ENCODE measurements at regions not wholly inside any gene's neighbourhood (a gene's known extent, or its start where the extent isn't known, plus 50 kb on each side); places are given as distances from the start of the nearest gene placed in this dataset.
A peak's percentile ranks its signal among the peaks of the same experiment; 100 is the strongest.

DNA sequence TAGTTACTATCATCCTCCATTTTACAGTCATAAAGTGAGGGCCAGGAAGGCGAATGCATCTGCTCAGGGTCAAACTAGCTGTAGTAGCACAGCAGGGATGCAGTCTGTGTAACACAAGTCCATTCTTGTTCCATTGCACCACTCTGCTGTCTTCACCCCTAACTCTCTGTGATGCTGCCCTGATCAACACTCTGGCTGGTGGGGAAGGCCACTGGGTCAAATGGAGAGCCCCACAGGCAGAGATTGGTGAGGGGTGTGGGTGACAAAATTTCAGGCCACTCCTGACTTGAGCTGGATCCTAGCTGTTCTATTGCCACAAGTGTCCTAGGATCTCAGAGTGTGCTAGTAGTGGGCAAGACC lies 136.5 kb downstream of the PJA1 start:
- no peak overlapping the region for H3K9ac ChIP-seq (ENCODE audit: insufficient read depth in 1 of 2, low read length in 2 of 2)
- H3K27ac ChIP-seq (ENCODE audit: low read depth in 1 of 2, low read length in 1 of 2), result peak overlapping the region in 1 of 2 donors; percentile 28
- no peaks in the 10 kb centered on the region for H3K36me3 ChIP-seq (ENCODE audit: control insufficient read depth in 4 of 4, insufficient read depth in 4 of 4, low read length in 4 of 4)
- DNase-seq (no peak), ATAC-seq (ENCODE audit: insufficient read depth, low FRiP score) (no peak)
- TF ChIP-seq, protein P1, sequence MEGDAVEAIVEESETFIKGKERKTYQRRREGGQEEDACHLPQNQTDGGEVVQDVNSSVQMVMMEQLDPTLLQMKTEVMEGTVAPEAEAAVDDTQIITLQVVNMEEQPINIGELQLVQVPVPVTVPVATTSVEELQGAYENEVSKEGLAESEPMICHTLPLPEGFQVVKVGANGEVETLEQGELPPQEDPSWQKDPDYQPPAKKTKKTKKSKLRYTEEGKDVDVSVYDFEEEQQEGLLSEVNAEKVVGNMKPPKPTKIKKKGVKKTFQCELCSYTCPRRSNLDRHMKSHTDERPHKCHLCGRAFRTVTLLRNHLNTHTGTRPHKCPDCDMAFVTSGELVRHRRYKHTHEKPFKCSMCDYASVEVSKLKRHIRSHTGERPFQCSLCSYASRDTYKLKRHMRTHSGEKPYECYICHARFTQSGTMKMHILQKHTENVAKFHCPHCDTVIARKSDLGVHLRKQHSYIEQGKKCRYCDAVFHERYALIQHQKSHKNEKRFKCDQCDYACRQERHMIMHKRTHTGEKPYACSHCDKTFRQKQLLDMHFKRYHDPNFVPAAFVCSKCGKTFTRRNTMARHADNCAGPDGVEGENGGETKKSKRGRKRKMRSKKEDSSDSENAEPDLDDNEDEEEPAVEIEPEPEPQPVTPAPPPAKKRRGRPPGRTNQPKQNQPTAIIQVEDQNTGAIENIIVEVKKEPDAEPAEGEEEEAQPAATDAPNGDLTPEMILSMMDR (IDR thresholded peaks at IDR 0.05; ENCODE audit: control extremely low read depth, extremely low read depth), result no peak
- peaks cover 0 to 31% (median 12%) of the 10 kb centered on the region in 5 donors for H3K4me1 ChIP-seq (ENCODE audit: control insufficient read depth in 5 of 5, insufficient read depth in 5 of 5, low read length in 5 of 5)
- H3K9me3 ChIP-seq (ENCODE audit: control insufficient read depth in 4 of 4, insufficient read depth in 3 of 4, low read length in 3 of 4), result peaks cover 0 to 2% (median 0%) of the 10 kb centered on the region in 4 donors
- WGBS, 2 donors, result 71 to 93% methylated on average over 1 of the region's 1 CpG
- H3K27me3 ChIP-seq (ENCODE audit: control insufficient read depth in 3 of 3, insufficient read depth in 3 of 3, low read length in 2 of 3), result no peaks in the 10 kb centered on the region
- no peak overlapping the region for H3K4me3 ChIP-seq

DNA sequence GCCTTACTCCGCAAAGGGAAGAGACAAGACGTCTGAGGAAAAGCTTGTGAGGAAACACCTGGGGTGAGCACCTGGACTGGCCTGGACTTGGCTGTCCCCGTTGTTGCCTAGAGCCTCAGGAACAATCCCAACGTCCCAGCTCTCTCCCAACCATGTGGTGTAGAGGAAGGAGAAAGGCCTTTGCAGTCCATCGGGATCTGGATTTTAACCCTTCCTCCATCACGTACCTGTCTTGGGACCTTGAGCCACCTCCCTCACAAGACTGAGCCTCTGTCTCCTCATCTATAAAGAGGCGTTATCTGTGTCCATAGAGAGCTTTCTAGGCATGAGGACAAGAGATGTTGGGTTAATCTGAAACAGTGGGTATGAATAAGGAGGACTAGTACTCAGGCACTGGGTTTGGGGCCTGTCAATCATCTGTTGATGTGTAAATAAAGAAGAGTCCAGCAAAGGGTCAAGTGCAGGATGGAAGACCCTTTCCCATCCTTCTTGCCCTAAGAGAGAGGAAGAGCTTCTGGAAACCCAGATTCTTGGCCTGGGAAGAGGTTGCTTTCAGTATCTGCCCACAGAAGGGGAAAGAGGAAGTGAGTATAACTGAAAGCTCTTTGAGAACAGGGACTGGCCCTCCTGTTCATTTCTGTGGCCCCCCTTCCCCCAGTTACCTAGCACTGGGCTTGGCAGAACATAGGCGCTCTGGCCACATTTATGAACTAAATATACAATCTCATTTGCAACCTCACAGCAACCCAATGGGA lies 137.1 kb downstream of the PJA1 start:
- ATAC-seq (ENCODE audit: insufficient read depth, low FRiP score) (no peak), DNase-seq (no peak)
- Histone ChIP-seq H3K27me3 (ENCODE audit: control insufficient read depth in 3 of 3, insufficient read depth in 3 of 3, low read length in 2 of 3) (no peaks in the 10 kb centered on the region), H3K9me3 (ENCODE audit: control insufficient read depth in 4 of 4, insufficient read depth in 3 of 4, low read length in 3 of 4) (peaks cover 0 to 2% (median 0%) of the 10 kb centered on the region in 4 donors), H3K27ac (ENCODE audit: low read depth in 1 of 2, low read length in 1 of 2) (peak overlapping the region in 1 of 2 donors; percentile 28), H3K4me1 (ENCODE audit: control insufficient read depth in 5 of 5, insufficient read depth in 5 of 5, low read length in 5 of 5) (peaks cover 0 to 28% (median 12%) of the 10 kb centered on the region in 5 donors), H3K9ac (ENCODE audit: insufficient read depth in 1 of 2, low read length in 2 of 2) (no peak overlapping the region), H3K4me3 (no peak overlapping the region), H3K36me3 (ENCODE audit: control insufficient read depth in 4 of 4, insufficient read depth in 4 of 4, low read length in 4 of 4) (no peaks in the 10 kb centered on the region)
- TF ChIP-seq, protein P1 (IDR thresholded peaks at IDR 0.05; ENCODE audit: control extremely low read depth, extremely low read depth), result no peak
- 55 to 62% methylated on average over 8 of the region's 8 CpGs for WGBS, 2 donors

DNA sequence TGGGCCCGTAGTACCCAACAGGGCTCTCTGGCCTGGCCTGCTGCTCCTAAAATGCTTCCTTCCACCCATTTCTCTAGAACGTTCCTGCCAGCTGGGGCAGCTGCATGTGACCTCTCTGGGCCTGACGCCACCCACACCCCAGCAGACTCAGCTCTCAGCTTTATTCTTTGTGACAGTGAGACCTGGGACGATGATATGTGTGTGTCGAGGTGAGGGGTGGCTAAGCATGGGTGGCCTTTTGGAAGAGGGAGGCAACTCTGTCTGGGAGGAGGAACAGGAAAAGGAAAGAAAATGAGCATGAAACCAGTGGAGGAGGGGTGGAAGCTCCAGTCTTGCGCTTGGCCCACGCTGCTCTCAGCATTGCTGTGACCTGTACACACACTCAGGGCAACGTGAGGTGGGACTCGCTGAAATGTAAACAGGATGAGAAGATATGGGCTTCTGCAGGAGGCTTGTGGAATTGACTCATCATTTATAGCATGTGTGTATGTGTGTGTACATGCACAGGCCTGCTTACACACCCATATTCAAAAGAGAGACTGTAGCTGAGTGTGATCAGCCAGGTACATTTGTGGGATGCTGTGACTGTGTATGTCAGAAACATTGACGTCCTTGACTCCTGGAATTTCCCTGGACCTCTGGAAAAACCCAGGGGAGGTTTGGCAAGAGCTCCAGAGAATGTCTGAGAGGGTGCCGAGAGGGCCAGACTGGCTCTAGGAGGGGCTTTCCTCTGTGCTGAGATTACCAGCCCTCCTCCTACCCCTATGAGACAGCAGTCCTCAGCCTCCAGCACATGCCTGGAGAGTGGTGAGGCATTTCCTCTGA lies 137.9 kb downstream of the PJA1 start:
- TF ChIP-seq, protein P1 (IDR thresholded peaks at IDR 0.05; ENCODE audit: control extremely low read depth, extremely low read depth), result no peak
- Histone ChIP-seq H3K9me3 (ENCODE audit: control insufficient read depth in 4 of 4, insufficient read depth in 3 of 4, low read length in 3 of 4) (peaks cover 0 to 2% (median 0%) of the 10 kb centered on the region in 4 donors), H3K4me3 (no peak overlapping the region), H3K27me3 (ENCODE audit: control insufficient read depth in 3 of 3, insufficient read depth in 3 of 3, low read length in 2 of 3) (no peaks in the 10 kb centered on the region), H3K27ac (ENCODE audit: low read depth in 1 of 2, low read length in 1 of 2) (peak overlapping the region in 1 of 2 donors; percentile 36), H3K36me3 (ENCODE audit: control insufficient read depth in 4 of 4, insufficient read depth in 4 of 4, low read length in 4 of 4) (no peaks in the 10 kb centered on the region), H3K9ac (ENCODE audit: insufficient read depth in 1 of 2, low read length in 2 of 2) (no peak overlapping the region), H3K4me1 (ENCODE audit: control insufficient read depth in 5 of 5, insufficient read depth in 5 of 5, low read length in 5 of 5) (peaks cover 0 to 28% (median 10%) of the 10 kb centered on the region in 5 donors)
- ATAC-seq (ENCODE audit: insufficient read depth, low FRiP score) (no peak), DNase-seq (peak in 2 of 3 donors; percentile 37 to 62)
- 51 to 69% methylated on average over 11 of the region's 11 CpGs for WGBS, 2 donors
